ENCODE measurements at regions not wholly inside any gene's neighbourhood (a gene's known extent, or its start where the extent isn't known, plus 50 kb on each side); places are given as distances from the start of the nearest gene placed in this dataset.

GRCh38 chr19:31668921-31669320 lies 319.7 kb upstream of the TSHZ3 start:
- no peak for DNase-seq

DNA sequence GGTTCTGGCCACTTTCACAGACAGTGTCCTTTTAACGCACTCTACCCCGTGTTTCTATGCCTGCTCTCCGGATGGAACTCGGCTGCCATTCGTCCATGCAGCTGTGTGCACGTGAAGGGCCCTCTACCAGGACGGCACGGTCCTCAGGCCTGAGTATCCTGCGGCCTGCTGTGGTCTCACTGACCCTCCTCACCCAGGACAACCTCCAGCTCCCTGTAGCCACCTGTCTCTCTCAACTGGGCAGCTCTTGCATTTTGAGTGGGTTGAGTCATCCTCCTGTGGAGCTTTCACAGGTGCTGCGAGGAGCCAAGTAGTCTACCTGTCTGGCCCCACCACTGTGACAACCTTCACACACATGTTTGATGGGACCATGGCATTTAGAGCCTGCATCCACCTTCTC lies 321.7 kb upstream of the TSHZ3 start:
- DNase-seq = no peak

DNA sequence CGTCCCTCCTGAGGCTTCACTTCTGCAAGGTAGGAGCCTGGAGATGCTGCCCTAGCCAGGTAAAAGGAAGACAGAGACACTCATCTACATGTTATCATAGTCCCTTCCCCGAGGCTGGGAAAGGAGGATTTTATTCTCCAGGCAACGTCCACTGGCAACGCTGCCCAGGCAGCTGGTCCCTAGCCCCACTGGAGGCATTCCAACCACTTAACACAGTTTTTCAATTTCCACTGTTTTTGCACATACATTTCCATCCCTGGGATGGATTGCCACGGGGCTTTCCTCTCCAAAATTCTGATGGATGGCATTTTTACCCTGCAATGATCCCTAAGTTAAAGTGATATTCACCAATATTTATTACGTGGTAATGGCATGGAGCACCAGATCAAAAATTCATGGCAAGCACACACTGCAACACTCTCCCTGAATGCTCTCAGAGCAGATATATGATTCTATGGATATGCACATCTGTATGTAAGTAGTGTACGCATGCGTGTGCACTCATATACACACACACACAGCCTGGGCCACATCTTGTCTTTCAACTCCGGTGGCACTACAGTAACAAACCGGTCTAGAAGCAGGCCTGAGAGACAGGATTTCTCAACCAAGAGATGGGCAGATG lies 322.3 kb upstream of the TSHZ3 start:
- DNase-seq = no peak

- no peak for DNase-seq
Measured at GRCh38 chr19:31674503-31675192, 325.4 kb upstream of the TSHZ3 start.

- DNase-seq = no peak
Measured at GRCh38 chr19:31675193-31675913, 326.1 kb upstream of the TSHZ3 start.

- DNase-seq = no peak
Measured at GRCh38 chr19:31676271-31677004, 327.2 kb upstream of the TSHZ3 start.

- DNase-seq = no peak
Measured at GRCh38 chr19:31678421-31678820, 329.2 kb upstream of the TSHZ3 start.

DNA sequence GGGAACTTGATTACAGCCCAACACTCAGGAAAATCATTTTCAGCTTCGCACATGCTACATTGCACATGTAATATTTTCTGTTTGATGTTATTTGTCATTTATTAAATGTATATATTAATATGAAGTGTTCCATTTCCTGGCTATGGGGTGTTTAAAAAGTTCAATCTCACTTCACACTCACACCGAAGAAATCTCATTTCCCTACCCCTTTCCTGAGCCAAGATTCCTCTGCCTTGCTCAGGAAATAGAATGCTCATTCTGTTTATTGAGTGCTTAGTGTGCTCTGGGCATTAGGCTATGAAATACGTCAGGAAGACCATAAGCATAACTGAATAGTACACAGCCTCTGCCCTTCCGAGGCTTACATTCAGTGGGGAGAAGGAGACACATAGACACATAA lies 331.9 kb upstream of the TSHZ3 start:
- no peak for DNase-seq

GRCh38 chr19:31693131-31693932 lies 344.1 kb upstream of the TSHZ3 start:
- no peak for DNase-seq

GRCh38 chr19:31693933-31694269 lies 344.7 kb upstream of the TSHZ3 start:
- DNase-seq = no peak

GRCh38 chr19:31694761-31695160 lies 345.5 kb upstream of the TSHZ3 start:
- DNase-seq = no peak

GRCh38 chr19:31699421-31699820 lies 350.2 kb upstream of the TSHZ3 start:
- no peak for DNase-seq

GRCh38 chr19:31701146-31701545 lies 351.9 kb upstream of the TSHZ3 start:
- no peak for DNase-seq

- DNase-seq = no peak
Measured at GRCh38 chr19:31705656-31706055, 356.4 kb upstream of the TSHZ3 start.

DNA sequence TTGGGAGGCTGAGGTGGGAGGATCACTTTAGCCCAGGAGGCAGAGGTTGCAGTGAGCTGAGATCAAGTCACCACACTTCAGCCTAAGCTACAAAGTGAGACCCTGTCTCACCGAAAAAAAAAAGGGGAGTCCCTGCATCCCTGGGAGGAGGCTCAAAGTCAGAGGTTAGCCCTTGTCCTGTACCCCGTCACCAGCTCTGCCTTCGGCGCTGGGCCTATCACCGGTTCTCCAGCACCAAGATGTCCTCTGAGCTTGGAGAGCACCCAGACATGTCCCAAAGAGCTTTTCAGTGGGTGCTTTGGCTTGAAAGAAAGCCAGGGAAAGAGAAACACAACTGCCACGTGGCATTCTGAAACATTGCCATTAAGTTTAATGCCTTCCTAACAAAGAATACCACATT lies 356.9 kb upstream of the TSHZ3 start:
- DNase-seq = no peak

- DNase-seq = no peak
Measured at GRCh38 chr19:31706691-31707620, 357.7 kb upstream of the TSHZ3 start.

- no peak for DNase-seq
Measured at GRCh38 chr19:31708520-31708919, 359.3 kb upstream of the TSHZ3 start.

DNA sequence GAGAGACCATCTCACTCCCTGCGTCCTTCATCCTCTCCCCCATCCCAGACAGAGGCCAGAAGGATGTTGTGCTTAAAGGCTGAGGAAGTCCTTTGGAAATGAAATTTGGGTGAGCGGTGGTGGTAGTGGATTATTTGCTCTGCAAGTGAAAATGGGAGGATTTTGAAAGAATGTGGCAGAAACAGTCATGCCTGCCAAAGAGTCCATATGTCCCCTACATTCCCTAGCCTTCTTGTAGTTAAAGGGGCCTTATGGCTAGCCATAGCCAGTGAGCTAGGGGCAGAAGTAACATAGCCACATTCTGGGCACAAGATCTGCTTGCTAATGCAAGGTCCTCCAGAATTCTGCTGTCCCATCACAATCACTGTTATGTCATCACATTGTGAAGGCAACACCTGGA lies 360.2 kb upstream of the TSHZ3 start:
- no peak for DNase-seq

DNA sequence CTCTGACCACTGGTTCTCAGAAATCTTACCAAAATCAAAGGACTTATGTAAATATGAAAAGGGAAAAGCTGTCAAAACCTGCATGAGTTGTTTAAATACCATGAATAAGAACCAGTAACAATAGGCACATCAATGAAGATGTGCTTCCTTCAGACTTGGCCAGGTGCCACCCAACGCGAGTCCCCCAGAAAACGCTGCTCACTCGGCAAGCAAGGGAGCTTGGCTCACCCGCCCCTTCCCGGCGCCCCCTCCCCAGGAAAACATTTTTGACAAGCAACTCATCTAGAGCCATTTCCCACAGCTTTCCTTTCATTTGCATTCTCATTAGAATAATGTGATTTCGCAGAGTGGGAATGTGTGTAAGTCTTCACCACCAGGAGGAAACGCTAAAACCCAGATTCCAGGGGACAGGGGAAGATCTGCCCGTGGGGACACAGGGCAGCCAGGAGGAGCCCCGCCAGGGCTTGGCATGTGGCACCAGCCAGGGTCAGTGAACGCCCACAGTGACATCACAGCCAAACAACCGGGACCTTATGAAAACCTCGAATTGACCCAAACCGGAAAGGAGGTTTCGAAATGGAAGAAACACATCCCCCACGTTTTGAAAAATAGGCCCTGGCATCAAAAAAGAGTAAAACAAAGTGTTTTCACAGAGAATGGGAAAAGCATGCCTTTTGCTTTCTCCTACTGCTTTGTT lies 366.2 kb upstream of the TSHZ3 start:
- DNase-seq = no peak

- DNase-seq = no peak
Measured at GRCh38 chr19:31716826-31717225, 367.6 kb upstream of the TSHZ3 start.

Data from left hindlimb (tissue), 1 donor.